CD8-positive, alpha-beta memory T cell (primary cell): ENCODE measurements at regions not wholly inside any gene's neighbourhood (a gene's known extent, or its start where the extent isn't known, plus 50 kb on each side); places are given as distances from the start of the nearest gene placed in this dataset.

ENCODE experiments used
- CTCF ChIA-PET: fragments of 350-600 bp; sonication (Branson Sonifier 250); formaldehyde crosslinking; loops from one replicate; lab custom pipeline; 2021; ENCODE audit warnings: antibody characterized with exemption; lab: Charles Lee
- POLR2A ChIA-PET: fragments of 350-600 bp; sonication (Branson Sonifier 250); formaldehyde crosslinking; loops from one replicate; lab custom pipeline; 2021; ENCODE audit warnings: antibody characterized with exemption; lab: Charles Lee
- DNase-seq, 5 donors: peaks; one replicate each; pipeline versions ENCODE4 v3.0.0 to v3.0.0-alpha.2; 2020 to 2022; ENCODE audit warnings: mixed read lengths in 1 of 5
- H3K27ac ChIP-seq: one replicate; pipeline ENCODE4 v1.7.0; 2013; ENCODE audit warnings: low read depth, mild to moderate bottlenecking, low read length, moderate library complexity
- H3K27me3 ChIP-seq: 2 replicates; pipeline ENCODE4 v1.7.0; 2013; ENCODE audit warnings: low read length, mild to moderate bottlenecking; ENCODE audit not compliant: insufficient read depth, poor library complexity, severe bottlenecking
- H3K36me3 ChIP-seq: 2 replicates; pipeline ENCODE4 v1.7.0; 2013; ENCODE audit warnings: mild to moderate bottlenecking, low read length, moderate library complexity; ENCODE audit not compliant: insufficient read depth
- H3K4me1 ChIP-seq: 2 replicates; pipeline ENCODE4 v1.7.0; 2013; ENCODE audit warnings: mild to moderate bottlenecking, low read length, moderate library complexity; ENCODE audit not compliant: insufficient read depth
- H3K4me3 ChIP-seq: 2 replicates; pipeline ENCODE4 v1.7.0; 2013; ENCODE audit warnings: mild to moderate bottlenecking, low read length
- H3K9me3 ChIP-seq: 2 replicates; pipeline ENCODE4 v1.7.0; 2013; ENCODE audit warnings: mild to moderate bottlenecking, low read length
- H3K27ac Mint-ChIP-seq, 8 donors: one replicate each; pipeline ENCODE4 v1.8.0; 2020 to 2021; ENCODE audit warnings: mixed read lengths in 8 of 8, mild to moderate bottlenecking in 6 of 8, inconsistent platforms in 3 of 8, moderate library complexity in 3 of 8
- H3K27me3 Mint-ChIP-seq, 2 donors: one replicate each; pipeline ENCODE4 v1.8.0; 2020 to 2021; ENCODE audit warnings: mixed read lengths in 2 of 2, mild to moderate bottlenecking in 1 of 2, moderate library complexity in 1 of 2
- H3K36me3 Mint-ChIP-seq, 3 donors: one replicate each; pipeline ENCODE4 v1.8.0; 2020 to 2021; ENCODE audit warnings: mixed read lengths in 3 of 3, inconsistent platforms in 1 of 3, mild to moderate bottlenecking in 1 of 3
- H3K4me1 Mint-ChIP-seq, 3 donors: one replicate each; pipeline ENCODE4 v1.8.0; 2020 to 2021; ENCODE audit warnings: mixed read lengths in 3 of 3, inconsistent platforms in 1 of 3, mild to moderate bottlenecking in 1 of 3
- H3K4me3 Mint-ChIP-seq, 7 donors: one replicate each; pipeline ENCODE4 v1.8.0; 2020 to 2021; ENCODE audit warnings: mixed read lengths in 7 of 7, mild to moderate bottlenecking in 6 of 7, moderate library complexity in 4 of 7, inconsistent platforms in 2 of 7
- H3K9me3 Mint-ChIP-seq, 5 donors: one replicate each; pipeline ENCODE4 v1.8.0; 2020 to 2022; ENCODE audit warnings: mixed read lengths in 5 of 5, mild to moderate bottlenecking in 3 of 5, moderate library complexity in 2 of 5, inconsistent platforms in 1 of 5

- DNase-seq, result no peak
- Histone ChIP-seq H3K4me3 (no peak overlapping the region), H3K27me3 (no peaks in the 10 kb centered on the region), H3K9me3 (no peaks in the 10 kb centered on the region), H3K4me1 (no peaks in the 10 kb centered on the region), H3K27ac (no peak overlapping the region), H3K36me3 (no peaks in the 10 kb centered on the region)
- Mint-ChIP-seq H3K27me3 (peaks cover under 1 to 2% of the 10 kb centered on the region in 2 donors), H3K27ac (no peak overlapping the region), H3K36me3 (no peaks in the 10 kb centered on the region), H3K4me1 (no peaks in the 10 kb centered on the region), H3K4me3 (no peak overlapping the region), H3K9me3 (peaks cover 0 to 4% (median 0%) of the 10 kb centered on the region in 5 donors)
- POLR2A ChIA-PET, result no interaction called here
- CTCF ChIA-PET, result no interaction called here
These were observed 198.2 kb upstream of the GHR start for GRCh38 chr5:42225009-42225408.

GRCh38 chr5:42228279-42228678 is 195.0 kb upstream of the GHR start:
- no peaks in the 10 kb centered on the region for H3K9me3 ChIP-seq
- H3K27me3 Mint-ChIP-seq, result peaks cover 6 to 8% of the 10 kb centered on the region in 2 donors
- H3K27me3 ChIP-seq, result no peaks in the 10 kb centered on the region
- ChIA-PET CTCF (no interaction called here), POLR2A (no interaction called here)
- H3K4me3 ChIP-seq, result no peak overlapping the region
- H3K27ac Mint-ChIP-seq, result no peak overlapping the region
- no peaks in the 10 kb centered on the region for H3K4me1 Mint-ChIP-seq
- no peaks in the 10 kb centered on the region for H3K36me3 Mint-ChIP-seq
- no peak overlapping the region for H3K4me3 Mint-ChIP-seq
- peaks cover 0 to 4% (median 2%) of the 10 kb centered on the region in 5 donors for H3K9me3 Mint-ChIP-seq
- DNase-seq, result no peak
- H3K36me3 ChIP-seq, result no peaks in the 10 kb centered on the region
- no peak overlapping the region for H3K27ac ChIP-seq
- H3K4me1 ChIP-seq, result no peaks in the 10 kb centered on the region

- no peak overlapping the region for H3K4me3 ChIP-seq
- no peaks in the 10 kb centered on the region for H3K9me3 ChIP-seq
- H3K27me3 Mint-ChIP-seq, result peaks cover 6 to 8% of the 10 kb centered on the region in 2 donors
- no peaks in the 10 kb centered on the region for H3K4me1 Mint-ChIP-seq
- H3K27ac ChIP-seq, result no peak overlapping the region
- H3K9me3 Mint-ChIP-seq, result peaks cover 0 to 4% (median 2%) of the 10 kb centered on the region in 5 donors
- no peak for DNase-seq
- CTCF ChIA-PET, result no interaction called here
- POLR2A ChIA-PET, result no interaction called here
- no peaks in the 10 kb centered on the region for H3K4me1 ChIP-seq
- H3K36me3 ChIP-seq, result no peaks in the 10 kb centered on the region
- H3K27me3 ChIP-seq, result no peaks in the 10 kb centered on the region
- H3K27ac Mint-ChIP-seq, result no peak overlapping the region
- no peak overlapping the region for H3K4me3 Mint-ChIP-seq
- H3K36me3 Mint-ChIP-seq, result no peaks in the 10 kb centered on the region
These were observed 192.4 kb upstream of the GHR start for GRCh38 chr5:42230839-42231238.

GRCh38 chr5:42235241-42235640 is 188.0 kb upstream of the GHR start:
- ChIA-PET CTCF (no interaction called here), POLR2A (no interaction called here)
- no peaks in the 10 kb centered on the region for H3K27me3 ChIP-seq
- no peak overlapping the region for H3K4me3 ChIP-seq
- H3K9me3 Mint-ChIP-seq, result peaks cover 0 to 2% (median 0%) of the 10 kb centered on the region in 5 donors
- H3K27me3 Mint-ChIP-seq, result peaks cover 5 to 6% of the 10 kb centered on the region in 2 donors
- no peak overlapping the region for H3K4me3 Mint-ChIP-seq
- H3K36me3 ChIP-seq, result no peaks in the 10 kb centered on the region
- no peaks in the 10 kb centered on the region for H3K36me3 Mint-ChIP-seq
- no peak overlapping the region for H3K27ac ChIP-seq
- H3K9me3 ChIP-seq, result no peaks in the 10 kb centered on the region
- DNase-seq, result no peak
- no peaks in the 10 kb centered on the region for H3K4me1 ChIP-seq
- H3K27ac Mint-ChIP-seq, result no peak overlapping the region
- no peaks in the 10 kb centered on the region for H3K4me1 Mint-ChIP-seq

GRCh38 chr5:42235837-42236236 is 187.4 kb upstream of the GHR start:
- Histone ChIP-seq H3K27ac (no peak overlapping the region), H3K4me3 (no peak overlapping the region), H3K9me3 (no peaks in the 10 kb centered on the region), H3K36me3 (no peaks in the 10 kb centered on the region), H3K4me1 (no peaks in the 10 kb centered on the region), H3K27me3 (no peaks in the 10 kb centered on the region)
- Mint-ChIP-seq H3K4me1 (no peaks in the 10 kb centered on the region), H3K27ac (no peak overlapping the region), H3K36me3 (no peaks in the 10 kb centered on the region), H3K9me3 (peaks cover 0 to 2% (median 0%) of the 10 kb centered on the region in 5 donors), H3K27me3 (peaks cover 4 to 6% of the 10 kb centered on the region in 2 donors), H3K4me3 (no peak overlapping the region)
- ChIA-PET CTCF (no interaction called here), POLR2A (no interaction called here)
- no peak for DNase-seq

- H3K27me3 ChIP-seq, result no peaks in the 10 kb centered on the region
- CTCF ChIA-PET, result no interaction called here
- H3K27ac Mint-ChIP-seq, result no peak overlapping the region
- no peaks in the 10 kb centered on the region for H3K9me3 ChIP-seq
- H3K4me3 Mint-ChIP-seq, result no peak overlapping the region
- H3K4me1 Mint-ChIP-seq, result no peaks in the 10 kb centered on the region
- no peak for DNase-seq
- H3K9me3 Mint-ChIP-seq, result no peaks in the 10 kb centered on the region
- H3K27ac ChIP-seq, result no peak overlapping the region
- POLR2A ChIA-PET, result no interaction called here
- no peaks in the 10 kb centered on the region for H3K4me1 ChIP-seq
- H3K27me3 Mint-ChIP-seq, result peaks cover 0 to 4% of the 10 kb centered on the region in 2 donors
- no peaks in the 10 kb centered on the region for H3K36me3 Mint-ChIP-seq
- no peaks in the 10 kb centered on the region for H3K36me3 ChIP-seq
- no peak overlapping the region for H3K4me3 ChIP-seq
These were observed 181.6 kb upstream of the GHR start for GRCh38 chr5:42241636-42242035.

GRCh38 chr5:42242210-42242609 is 181.0 kb upstream of the GHR start:
- Histone ChIP-seq H3K27ac (no peak overlapping the region), H3K4me3 (no peak overlapping the region), H3K9me3 (no peaks in the 10 kb centered on the region), H3K4me1 (no peaks in the 10 kb centered on the region), H3K27me3 (no peaks in the 10 kb centered on the region), H3K36me3 (no peaks in the 10 kb centered on the region)
- no peak overlapping the region for H3K27ac Mint-ChIP-seq
- ChIA-PET CTCF (no interaction called here), POLR2A (no interaction called here)
- no peaks in the 10 kb centered on the region for H3K9me3 Mint-ChIP-seq
- DNase-seq, result no peak
- no peak overlapping the region for H3K4me3 Mint-ChIP-seq
- no peaks in the 10 kb centered on the region for H3K36me3 Mint-ChIP-seq
- no peaks in the 10 kb centered on the region for H3K4me1 Mint-ChIP-seq
- peaks cover 0 to 4% of the 10 kb centered on the region in 2 donors for H3K27me3 Mint-ChIP-seq

- Histone ChIP-seq H3K4me1 (no peaks in the 10 kb centered on the region), H3K27me3 (no peaks in the 10 kb centered on the region), H3K36me3 (no peaks in the 10 kb centered on the region), H3K4me3 (no peak overlapping the region), H3K27ac (no peak overlapping the region), H3K9me3 (no peaks in the 10 kb centered on the region)
- no peaks in the 10 kb centered on the region for H3K36me3 Mint-ChIP-seq
- ChIA-PET POLR2A (no interaction called here), CTCF (no interaction called here)
- peaks cover 0 to 2% (median 0%) of the 10 kb centered on the region in 5 donors for H3K9me3 Mint-ChIP-seq
- H3K4me1 Mint-ChIP-seq, result no peaks in the 10 kb centered on the region
- H3K27me3 Mint-ChIP-seq, result peaks cover 0 to 4% of the 10 kb centered on the region in 2 donors
- no peak for DNase-seq
- no peak overlapping the region for H3K4me3 Mint-ChIP-seq
- H3K27ac Mint-ChIP-seq, result no peak overlapping the region
These were observed 180.3 kb upstream of the GHR start for GRCh38 chr5:42242881-42243485.
